ENCODE measurements at regions not wholly inside any gene's neighbourhood (a gene's known extent, or its start where the extent isn't known, plus 50 kb on each side); places are given as distances from the start of the nearest gene placed in this dataset.

DNA sequence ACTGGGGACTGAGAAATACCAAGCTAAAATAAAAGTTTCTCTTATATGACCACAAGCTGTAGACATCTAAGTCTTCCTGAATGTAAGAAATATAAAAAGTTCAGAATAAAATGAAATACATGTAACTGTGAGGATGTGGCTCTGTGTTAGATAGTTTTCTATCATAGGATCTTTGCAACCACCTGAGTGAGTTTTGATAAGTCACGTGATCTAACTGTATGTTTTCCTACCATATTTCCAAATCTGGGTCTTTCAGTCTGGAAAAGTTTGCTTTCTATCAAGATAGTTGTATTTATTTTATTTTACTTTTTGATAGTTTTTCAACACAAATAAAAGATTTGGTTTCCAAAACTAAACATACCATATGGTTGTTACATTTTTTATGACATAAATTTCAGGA is 1905.8 kb upstream of the ACO1 start:
- no peaks in the 10 kb centered on the region for H3K36me3 Mint-ChIP-seq (ENCODE audit: unreplicated experiment)
- no peak for DNase-seq
- TF ChIP-seq, protein P1, sequence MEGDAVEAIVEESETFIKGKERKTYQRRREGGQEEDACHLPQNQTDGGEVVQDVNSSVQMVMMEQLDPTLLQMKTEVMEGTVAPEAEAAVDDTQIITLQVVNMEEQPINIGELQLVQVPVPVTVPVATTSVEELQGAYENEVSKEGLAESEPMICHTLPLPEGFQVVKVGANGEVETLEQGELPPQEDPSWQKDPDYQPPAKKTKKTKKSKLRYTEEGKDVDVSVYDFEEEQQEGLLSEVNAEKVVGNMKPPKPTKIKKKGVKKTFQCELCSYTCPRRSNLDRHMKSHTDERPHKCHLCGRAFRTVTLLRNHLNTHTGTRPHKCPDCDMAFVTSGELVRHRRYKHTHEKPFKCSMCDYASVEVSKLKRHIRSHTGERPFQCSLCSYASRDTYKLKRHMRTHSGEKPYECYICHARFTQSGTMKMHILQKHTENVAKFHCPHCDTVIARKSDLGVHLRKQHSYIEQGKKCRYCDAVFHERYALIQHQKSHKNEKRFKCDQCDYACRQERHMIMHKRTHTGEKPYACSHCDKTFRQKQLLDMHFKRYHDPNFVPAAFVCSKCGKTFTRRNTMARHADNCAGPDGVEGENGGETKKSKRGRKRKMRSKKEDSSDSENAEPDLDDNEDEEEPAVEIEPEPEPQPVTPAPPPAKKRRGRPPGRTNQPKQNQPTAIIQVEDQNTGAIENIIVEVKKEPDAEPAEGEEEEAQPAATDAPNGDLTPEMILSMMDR (IDR thresholded peaks at IDR 0.05; ENCODE audit: partially characterized antibody, unreplicated experiment): no peak
- H3K27me3 Mint-ChIP-seq (ENCODE audit: unreplicated experiment): no peaks in the 10 kb centered on the region
- no peaks in the 10 kb centered on the region for H3K9me3 Mint-ChIP-seq (ENCODE audit: unreplicated experiment)
- no peak overlapping the region for H3K27ac Mint-ChIP-seq (ENCODE audit: unreplicated experiment)
- H3K4me3 Mint-ChIP-seq (ENCODE audit: unreplicated experiment): no peak overlapping the region
- H3K4me1 Mint-ChIP-seq (ENCODE audit: low read depth, unreplicated experiment): no peaks in the 10 kb centered on the region

DNA sequence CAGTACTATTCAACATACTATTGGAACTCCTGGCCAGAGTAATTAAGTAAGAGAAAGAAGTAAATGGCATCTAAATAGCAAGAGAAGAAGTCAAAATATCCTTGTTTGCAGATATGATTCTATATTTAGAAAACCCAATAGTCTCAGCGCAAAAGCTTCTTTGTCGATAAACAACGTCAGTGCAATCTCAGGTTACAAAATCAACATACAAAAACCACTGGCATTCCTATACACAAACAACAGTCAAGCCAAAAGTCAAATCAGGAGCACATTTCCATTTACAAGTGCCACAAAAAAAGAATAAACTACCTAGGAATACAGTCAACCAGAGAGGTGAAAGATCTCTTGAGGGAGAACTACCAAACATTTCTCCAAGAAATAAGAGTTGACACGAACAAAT is 1901.9 kb upstream of the ACO1 start:
- Mint-ChIP-seq H3K4me1 (ENCODE audit: low read depth, unreplicated experiment) (no peaks in the 10 kb centered on the region), H3K9me3 (ENCODE audit: unreplicated experiment) (no peaks in the 10 kb centered on the region), H3K36me3 (ENCODE audit: unreplicated experiment) (no peaks in the 10 kb centered on the region), H3K4me3 (ENCODE audit: unreplicated experiment) (no peak overlapping the region), H3K27ac (ENCODE audit: unreplicated experiment) (no peak overlapping the region), H3K27me3 (ENCODE audit: unreplicated experiment) (no peaks in the 10 kb centered on the region)
- no peak for DNase-seq
- TF ChIP-seq, protein P1 (IDR thresholded peaks at IDR 0.05; ENCODE audit: partially characterized antibody, unreplicated experiment): no peak

DNA sequence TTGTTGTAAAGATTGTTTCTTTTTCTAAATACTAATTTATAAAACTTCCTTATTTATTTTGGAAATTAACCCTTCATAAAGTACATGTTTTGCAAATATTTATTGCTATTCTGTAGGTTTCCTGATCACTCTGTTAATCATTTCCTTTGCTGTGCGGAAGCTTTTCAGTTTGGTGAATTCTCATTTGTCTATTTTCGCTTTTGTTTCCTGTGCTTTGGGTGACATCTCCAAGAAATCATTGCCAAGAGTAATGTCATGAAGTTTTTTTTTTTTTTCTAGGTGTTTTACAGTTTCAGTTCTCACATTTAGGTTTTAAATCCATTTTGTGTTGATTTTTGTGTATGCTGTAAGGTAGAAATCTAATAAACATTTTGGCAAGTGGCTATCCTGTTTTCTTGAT is 1899.8 kb upstream of the ACO1 start:
- Mint-ChIP-seq H3K9me3 (ENCODE audit: unreplicated experiment) (peaks cover 2% of the 10 kb centered on the region), H3K27me3 (ENCODE audit: unreplicated experiment) (no peaks in the 10 kb centered on the region), H3K4me3 (ENCODE audit: unreplicated experiment) (no peak overlapping the region), H3K36me3 (ENCODE audit: unreplicated experiment) (no peaks in the 10 kb centered on the region), H3K4me1 (ENCODE audit: low read depth, unreplicated experiment) (no peaks in the 10 kb centered on the region), H3K27ac (ENCODE audit: unreplicated experiment) (no peak overlapping the region)
- no peak for DNase-seq
- TF ChIP-seq, protein P1 (IDR thresholded peaks at IDR 0.05; ENCODE audit: partially characterized antibody, unreplicated experiment): no peak

DNA sequence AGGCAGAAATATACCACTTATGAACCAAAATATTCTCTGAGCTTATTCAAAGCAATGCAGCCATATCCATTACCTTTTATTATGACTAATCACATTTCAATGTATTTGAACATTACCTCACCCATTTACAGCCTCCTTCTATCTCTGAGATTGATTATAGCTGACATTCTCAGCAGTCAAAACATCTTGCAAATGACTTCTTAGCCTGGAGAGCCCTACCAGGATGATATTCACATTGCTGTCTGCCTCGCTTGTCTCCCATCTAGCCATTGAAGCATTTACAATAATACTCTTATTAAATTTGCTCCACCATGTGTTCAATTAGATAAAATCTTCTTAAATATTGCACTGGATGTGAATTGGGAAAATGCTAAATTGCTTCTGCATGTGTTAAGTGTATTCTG is 1879.9 kb upstream of the ACO1 start:
- TF ChIP-seq, protein P1 (IDR thresholded peaks at IDR 0.05; ENCODE audit: partially characterized antibody, unreplicated experiment): no peak
- H3K27me3 Mint-ChIP-seq (ENCODE audit: unreplicated experiment): no peaks in the 10 kb centered on the region
- H3K4me1 Mint-ChIP-seq (ENCODE audit: low read depth, unreplicated experiment): no peaks in the 10 kb centered on the region
- no peaks in the 10 kb centered on the region for H3K9me3 Mint-ChIP-seq (ENCODE audit: unreplicated experiment)
- no peak overlapping the region for H3K4me3 Mint-ChIP-seq (ENCODE audit: unreplicated experiment)
- DNase-seq: no peak
- H3K36me3 Mint-ChIP-seq (ENCODE audit: unreplicated experiment): no peaks in the 10 kb centered on the region
- no peak overlapping the region for H3K27ac Mint-ChIP-seq (ENCODE audit: unreplicated experiment)

DNA sequence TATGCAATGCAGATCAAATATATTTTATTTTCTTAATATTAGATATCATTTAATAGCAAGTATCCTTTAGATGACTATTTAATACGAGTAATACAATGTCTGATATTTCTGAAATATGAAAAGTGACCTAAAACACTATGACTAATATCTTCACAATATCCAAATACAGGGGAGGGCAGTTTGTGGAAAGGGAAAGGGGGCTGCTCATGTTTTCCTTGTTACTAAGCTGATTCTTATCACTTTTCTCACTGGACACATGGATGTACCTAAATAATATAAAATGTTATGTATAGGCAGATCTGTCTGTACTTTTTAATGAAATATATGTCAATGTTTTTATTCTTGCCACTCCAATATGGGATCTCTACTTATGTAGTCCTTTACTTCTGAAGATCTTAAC is 1879.1 kb upstream of the ACO1 start:
- H3K4me3 Mint-ChIP-seq (ENCODE audit: unreplicated experiment): no peak overlapping the region
- H3K4me1 Mint-ChIP-seq (ENCODE audit: low read depth, unreplicated experiment): no peaks in the 10 kb centered on the region
- H3K27me3 Mint-ChIP-seq (ENCODE audit: unreplicated experiment): no peaks in the 10 kb centered on the region
- TF ChIP-seq, protein P1 (IDR thresholded peaks at IDR 0.05; ENCODE audit: partially characterized antibody, unreplicated experiment): no peak
- no peaks in the 10 kb centered on the region for H3K9me3 Mint-ChIP-seq (ENCODE audit: unreplicated experiment)
- H3K36me3 Mint-ChIP-seq (ENCODE audit: unreplicated experiment): no peaks in the 10 kb centered on the region
- DNase-seq: no peak
- H3K27ac Mint-ChIP-seq (ENCODE audit: unreplicated experiment): no peak overlapping the region
